IPS-20b (cell line): ENCODE measurements at regions not wholly inside any gene's neighbourhood (a gene's known extent, or its start where the extent isn't known, plus 50 kb on each side); places are given as distances from the start of the nearest gene placed in this dataset.

Experiments
- H3K27ac ChIP-seq: one replicate; pipeline ENCODE4 v1.5.1; 2013; ENCODE audit warnings: low read length
- H3K27me3 ChIP-seq: 2 replicates; pipeline ENCODE4 v1.6.1; 2013; ENCODE audit warnings: mild to moderate bottlenecking, low read length, inconsistent platforms; ENCODE audit not compliant: insufficient read depth
- H3K36me3 ChIP-seq: 2 replicates; pipeline ENCODE4 v1.6.1; 2013; ENCODE audit warnings: low read depth, mild to moderate bottlenecking, inconsistent platforms, low read length, moderate library complexity; ENCODE audit not compliant: insufficient read depth
- H3K4me1 ChIP-seq: 2 replicates; pipeline ENCODE4 v1.6.1; 2013; ENCODE audit warnings: mild to moderate bottlenecking, control low read depth, inconsistent platforms, low read length, moderate library complexity; ENCODE audit not compliant: insufficient read depth
- H3K4me3 ChIP-seq: 2 replicates; pipeline ENCODE4 v1.5.1; 2013; ENCODE audit warnings: mild to moderate bottlenecking, low read length, inconsistent platforms
- H3K9ac ChIP-seq: 2 replicates; pipeline ENCODE4 v1.6.1; 2013; ENCODE audit warnings: low read depth, mild to moderate bottlenecking, inconsistent platforms, low read length, moderate library complexity
- H3K9me3 ChIP-seq: 2 replicates; pipeline ENCODE4 v1.6.1; 2013; ENCODE audit warnings: mild to moderate bottlenecking, low read depth, low read length, inconsistent platforms; ENCODE audit not compliant: insufficient read depth

- Histone ChIP-seq H3K27me3 (peaks cover 26% of the 10 kb centered on the region), H3K27ac (no peak overlapping the region), H3K9ac (no peak overlapping the region), H3K9me3 (peaks cover 13% of the 10 kb centered on the region; the same call in 1 of the 2 replicates), H3K36me3 (0 out of 2 replicates have a peak, but pooled peaks cover 6% of the 10 kb centered on the region), H3K4me1 (peaks cover 25% of the 10 kb centered on the region), H3K4me3 (no peak overlapping the region)
Measured at GRCh38 chr7:33702514-33703054, 202.8 kb upstream of the BMPER start.

GRCh38 chr7:33705333-33705833 is 200.0 kb upstream of the BMPER start:
- peaks cover 26% of the 10 kb centered on the region for H3K27me3 ChIP-seq
- H3K36me3 ChIP-seq, result 0 out of 2 replicates have a peak, but pooled peaks cover 6% of the 10 kb centered on the region
- no peak overlapping the region for H3K9ac ChIP-seq
- H3K9me3 ChIP-seq, result peaks cover 13% of the 10 kb centered on the region; the same call in 1 of the 2 replicates
- no peak overlapping the region for H3K27ac ChIP-seq
- H3K4me3 ChIP-seq, result 0 out of 2 replicates have a peak overlapping the region, but pooled peaks have one; percentile 8
- peaks cover 25% of the 10 kb centered on the region for H3K4me1 ChIP-seq

GRCh38 chr7:33706186-33706585 is 199.2 kb upstream of the BMPER start:
- Histone ChIP-seq H3K36me3 (0 out of 2 replicates have a peak, but pooled peaks cover 6% of the 10 kb centered on the region), H3K27ac (no peak overlapping the region), H3K9ac (no peak overlapping the region), H3K9me3 (peaks cover 9% of the 10 kb centered on the region; the same call in 1 of the 2 replicates), H3K4me3 (0 out of 2 replicates have a peak overlapping the region, but pooled peaks have one; percentile 1), H3K4me1 (peaks cover 25% of the 10 kb centered on the region), H3K27me3 (peaks cover 26% of the 10 kb centered on the region)

DNA sequence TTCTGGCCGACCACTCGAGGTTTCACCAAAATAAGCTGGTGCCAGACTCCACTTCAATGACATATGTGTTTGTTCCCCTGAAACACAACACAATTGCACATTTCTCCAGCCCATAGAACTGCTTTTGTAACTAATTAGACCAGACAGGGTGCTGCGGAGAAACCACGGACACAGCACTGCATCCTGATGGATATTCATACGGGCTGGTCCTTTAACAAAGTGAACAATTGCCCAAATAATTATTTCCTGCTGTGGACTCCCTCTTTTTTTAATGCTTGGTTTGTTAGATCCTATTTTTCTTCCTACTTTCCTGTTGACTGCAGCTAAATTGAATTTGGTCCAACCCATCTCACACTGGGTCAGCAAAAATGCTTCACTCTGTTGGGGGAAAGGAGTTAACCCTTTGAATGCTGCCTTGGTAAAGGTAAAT is 198.6 kb upstream of the BMPER start:
- Histone ChIP-seq H3K27me3 (peaks cover 26% of the 10 kb centered on the region), H3K4me3 (no peak overlapping the region), H3K9ac (no peak overlapping the region), H3K27ac (no peak overlapping the region), H3K9me3 (0 out of 2 replicates have a peak, but pooled peaks cover 3% of the 10 kb centered on the region), H3K4me1 (peaks cover 25% of the 10 kb centered on the region), H3K36me3 (no peaks in the 10 kb centered on the region)

- Histone ChIP-seq H3K36me3 (no peaks in the 10 kb centered on the region), H3K4me1 (peaks cover 25% of the 10 kb centered on the region), H3K27me3 (peaks cover 26% of the 10 kb centered on the region), H3K27ac (no peak overlapping the region), H3K9me3 (no peaks in the 10 kb centered on the region), H3K9ac (no peak overlapping the region), H3K4me3 (no peak overlapping the region)
Measured at GRCh38 chr7:33707427-33707826, 197.9 kb upstream of the BMPER start.

DNA sequence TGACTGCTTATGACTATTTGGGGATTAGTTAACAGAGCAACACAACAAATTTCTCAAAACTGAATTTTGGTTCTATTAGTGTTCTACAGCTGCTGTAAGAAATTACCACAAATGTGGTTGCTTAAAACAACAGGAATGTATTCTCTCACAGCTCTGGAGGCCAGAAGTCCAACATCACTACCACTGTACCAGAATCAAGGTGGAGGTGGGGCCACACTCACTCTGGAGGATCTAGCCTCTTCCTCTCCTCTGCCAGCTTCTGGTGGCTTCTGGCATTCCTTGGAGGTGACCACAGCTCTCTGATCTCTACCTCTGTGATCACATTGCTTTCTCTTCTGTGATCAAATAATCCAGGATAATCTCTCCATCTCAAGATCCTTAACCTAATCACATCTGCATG is 194.7 kb upstream of the BMPER start:
- Histone ChIP-seq H3K9ac (no peak overlapping the region), H3K36me3 (no peaks in the 10 kb centered on the region), H3K27me3 (no peaks in the 10 kb centered on the region; the same call in none of the 2 replicates), H3K9me3 (no peaks in the 10 kb centered on the region), H3K27ac (no peak overlapping the region), H3K4me1 (peaks cover 13% of the 10 kb centered on the region), H3K4me3 (no peak overlapping the region)

DNA sequence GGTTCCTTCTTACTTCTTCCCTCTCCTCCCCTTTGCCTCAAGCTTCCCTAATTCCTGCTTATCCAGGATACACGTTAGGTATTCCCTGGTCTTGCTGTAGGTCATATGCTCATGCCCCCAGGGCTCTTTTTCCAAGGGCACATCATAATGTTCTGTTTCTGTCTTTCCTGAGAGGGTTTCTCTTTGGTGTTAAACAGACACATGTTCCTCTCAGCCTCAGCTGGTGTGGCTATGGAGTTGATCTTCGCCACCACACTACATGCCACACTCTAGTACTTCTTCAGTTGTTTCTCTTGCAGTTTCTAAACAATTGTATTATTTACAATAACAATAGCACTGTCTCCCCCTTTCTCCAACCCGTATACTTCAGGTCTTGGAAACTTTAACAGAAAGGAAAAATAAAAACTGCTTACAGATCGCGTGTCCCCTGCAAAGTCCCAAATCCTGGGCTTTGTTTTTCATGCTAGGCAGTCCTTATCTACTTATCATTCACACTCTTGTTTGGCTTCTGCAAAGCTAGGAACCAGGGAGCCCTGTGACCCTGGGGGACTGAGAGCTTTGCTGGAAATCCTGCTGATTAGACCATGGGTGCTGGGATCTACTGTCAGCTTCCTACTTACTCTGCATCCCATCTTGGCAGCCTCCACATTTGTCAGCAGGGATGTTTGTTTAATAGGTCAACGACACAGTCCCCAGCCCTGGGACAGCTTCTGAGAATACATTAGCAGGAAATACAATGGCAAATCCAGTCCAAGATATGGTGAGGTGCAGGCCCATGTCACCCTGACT is 193.9 kb upstream of the BMPER start:
- H3K4me3 ChIP-seq, result no peak overlapping the region
- no peak overlapping the region for H3K9ac ChIP-seq
- no peaks in the 10 kb centered on the region; the same call in none of the 2 replicates for H3K27me3 ChIP-seq
- peaks cover 5% of the 10 kb centered on the region; the same call in 1 of the 2 replicates for H3K4me1 ChIP-seq
- no peaks in the 10 kb centered on the region for H3K9me3 ChIP-seq
- H3K27ac ChIP-seq, result no peak overlapping the region
- no peaks in the 10 kb centered on the region for H3K36me3 ChIP-seq

DNA sequence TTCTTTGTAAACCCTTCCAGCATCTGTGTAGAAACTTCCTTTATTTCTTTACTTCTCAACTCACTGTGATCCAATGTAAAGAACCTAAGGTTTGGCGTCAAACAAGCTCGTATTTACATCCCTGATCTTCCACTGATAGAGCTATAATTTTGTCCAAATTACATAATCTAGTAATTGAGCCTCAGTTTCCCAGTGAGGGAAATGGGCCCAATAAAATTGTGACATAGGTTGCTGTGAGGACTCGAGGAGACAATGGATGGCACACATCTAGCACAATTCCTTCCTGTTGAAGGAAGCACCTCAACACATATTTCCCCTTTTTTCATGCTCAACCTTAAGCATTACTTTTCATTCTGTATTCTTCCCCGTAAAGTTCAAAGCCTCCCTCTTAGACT is 193.3 kb upstream of the BMPER start:
- no peak overlapping the region for H3K27ac ChIP-seq
- no peak overlapping the region for H3K4me3 ChIP-seq
- no peaks in the 10 kb centered on the region for H3K9me3 ChIP-seq
- H3K9ac ChIP-seq, result no peak overlapping the region
- no peaks in the 10 kb centered on the region for H3K36me3 ChIP-seq
- no peaks in the 10 kb centered on the region; the same call in 1 of the 2 replicates for H3K4me1 ChIP-seq
- H3K27me3 ChIP-seq, result no peaks in the 10 kb centered on the region; the same call in none of the 2 replicates

- H3K4me3 ChIP-seq, result no peak overlapping the region
- H3K27me3 ChIP-seq, result no peaks in the 10 kb centered on the region; the same call in 1 of the 2 replicates
- H3K9ac ChIP-seq, result no peak overlapping the region
- H3K36me3 ChIP-seq, result no peaks in the 10 kb centered on the region
- H3K27ac ChIP-seq, result no peak overlapping the region
- H3K9me3 ChIP-seq, result no peaks in the 10 kb centered on the region
- H3K4me1 ChIP-seq, result no peaks in the 10 kb centered on the region; the same call in 1 of the 2 replicates
Measured at GRCh38 chr7:33714208-33714607, 191.1 kb upstream of the BMPER start.

DNA sequence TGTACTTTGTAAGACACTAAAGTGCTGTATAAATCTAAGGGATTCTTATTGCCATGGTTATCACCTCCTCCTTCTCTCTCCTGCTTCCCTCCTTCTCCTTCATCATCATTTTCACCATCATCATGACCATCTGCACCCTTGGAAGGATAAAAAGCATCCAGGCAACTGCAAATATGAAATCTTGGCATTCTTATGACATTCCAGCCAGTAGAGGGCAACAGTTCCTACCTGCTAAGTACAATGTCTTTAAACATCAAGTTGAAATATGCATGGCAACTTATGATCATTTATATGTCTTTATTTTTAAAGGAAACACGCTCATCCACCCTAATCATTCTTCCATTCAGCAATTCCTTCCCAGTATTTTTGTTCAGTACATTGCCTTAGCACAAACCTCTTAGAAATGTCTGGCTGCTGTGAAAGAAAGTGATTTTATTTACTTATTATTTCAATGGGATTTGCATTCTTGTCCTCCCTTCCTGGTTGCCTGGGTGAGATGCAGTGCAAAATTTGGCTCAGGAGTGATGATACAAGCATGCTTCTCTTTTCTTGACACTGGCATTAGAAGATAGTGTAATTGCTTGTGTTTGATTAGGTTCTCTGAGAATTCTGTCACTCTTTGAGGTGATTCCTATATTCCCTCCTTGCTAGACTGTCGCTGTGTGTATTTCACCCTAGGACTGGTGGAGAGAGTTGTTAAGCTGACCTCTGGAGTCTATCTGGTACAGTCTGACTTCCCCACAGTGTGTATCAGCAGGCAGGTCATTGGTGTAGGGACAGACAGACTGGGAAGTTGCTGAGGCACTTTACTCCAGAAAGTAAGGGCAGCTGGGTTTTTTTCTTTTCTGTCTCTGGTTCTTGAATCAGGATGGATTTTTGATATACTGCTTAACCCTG is 188.5 kb upstream of the BMPER start:
- Histone ChIP-seq H3K4me1 (no peaks in the 10 kb centered on the region; the same call in 1 of the 2 replicates), H3K27ac (no peak overlapping the region)

GRCh38 chr7:33719059-33719581 is 186.2 kb upstream of the BMPER start:
- Histone ChIP-seq H3K27me3 (no peaks in the 10 kb centered on the region; the same call in 1 of the 2 replicates), H3K4me3 (no peak overlapping the region), H3K9ac (no peak overlapping the region), H3K36me3 (no peaks in the 10 kb centered on the region), H3K4me1 (no peaks in the 10 kb centered on the region; the same call in 1 of the 2 replicates), H3K27ac (no peak overlapping the region), H3K9me3 (no peaks in the 10 kb centered on the region)

More for the DNA sequence above, 188.5 kb upstream of the BMPER start:
- Histone ChIP-seq H3K36me3 (no peaks in the 10 kb centered on the region), H3K4me3 (no peak overlapping the region), H3K9ac (no peak overlapping the region), H3K27me3 (no peaks in the 10 kb centered on the region; the same call in 1 of the 2 replicates), H3K9me3 (no peaks in the 10 kb centered on the region)
